GM12878 (cell line): ENCODE measurements at regions not wholly inside any gene's neighbourhood (a gene's known extent, or its start where the extent isn't known, plus 50 kb on each side); places are given as distances from the start of the nearest gene placed in this dataset.

Experiments used
- ATAC-seq: fragments of 200-7000 bp; cut with Tn5 transposase; 3 replicates; pipeline ENCODE4 v1.9.1; 2020; ENCODE audit warnings: mild to moderate bottlenecking, moderate library complexity
- BruUV-seq: library from RNA; stranded (reverse); fragments of 400-500 nt; replicated peaks from 2 replicates; lab custom pipeline; 2021; lab: Mats Ljungman, UMichigan
- CTCF ChIA-PET: fragments of 300-600 bp; sonication (Branson Sonifier 250); formaldehyde crosslinking; extraction: SDS; loops from one replicate; lab custom pipeline; 2021; ENCODE audit warnings: inconsistent platforms; lab: Yijun Ruan, JAX
- POLR2A ChIA-PET: fragments of 350-600 bp; formaldehyde crosslinking; extraction: SDS; loops from one replicate; lab custom pipeline; 2021; ENCODE audit warnings: inconsistent platforms; lab: Charles Lee
- RAD21 ChIA-PET: fragments of 300-600 bp; sonication (Branson Sonifier 250); formaldehyde crosslinking; loops from one replicate; lab custom pipeline; 2023; ENCODE audit warnings: antibody characterized with exemption; ENCODE audit not compliant: unreplicated experiment; lab: Charles Lee
- SMC1A ChIA-PET: fragments of 300-600 bp; sonication (Branson Sonifier 250); formaldehyde crosslinking; loops from one replicate; lab custom pipeline; 2023; ENCODE audit not compliant: unreplicated experiment, uncharacterized antibody; lab: Charles Lee
- DNase-seq: peaks from one replicate; pipeline ENCODE4 v3.0.0-alpha.2; 2011; ENCODE audit warnings: low read depth, low spot score
- FAIRE-seq: peaks from 3 replicates; lab custom pipeline; 2011; peaks lifted over from hg19 to GRCh38; lab: Jason Lieb, UNC
- H2AFZ ChIP-seq: 2 replicates; pipeline ENCODE4 v1.6.0; 2011; ENCODE audit warnings: low read depth, low read length, control low read depth; ENCODE audit not compliant: control insufficient read depth
- H3K27ac ChIP-seq: 2 replicates; pipeline ENCODE4 v1.5.1; 2011; ENCODE audit warnings: control low read depth; ENCODE audit not compliant: control insufficient read depth, insufficient read depth
- H3K27me3 ChIP-seq, 2 experiments: replicated peaks in 1 of 2; 2 replicates each; pipeline versions ENCODE4 v1.6.0 to v1.6.1; 2011; ENCODE audit warnings: low read length in 1 of 2; ENCODE audit not compliant: control insufficient read depth in 2 of 2, insufficient read depth in 2 of 2
- H3K36me3 ChIP-seq, 2 experiments: 2 replicates each; pipeline ENCODE4 v1.5.1; 2011; ENCODE audit warnings: low read length in 1 of 2; ENCODE audit not compliant: control insufficient read depth in 2 of 2, insufficient read depth in 2 of 2
- H3K4me1 ChIP-seq: 2 replicates; pipeline ENCODE4 v1.6.1; 2011; ENCODE audit warnings: mild to moderate bottlenecking, low read length, moderate library complexity, mixed read lengths; ENCODE audit not compliant: control insufficient read depth, insufficient read depth
- H3K4me2 ChIP-seq: 2 replicates; pipeline ENCODE4 v1.6.0; 2011; ENCODE audit warnings: control low read depth; ENCODE audit not compliant: control insufficient read depth, insufficient read depth
- H3K4me3 ChIP-seq: fragments of 200-600 bp; sonication (generic); 2 replicates; pipeline ENCODE4 v1.5.1; 2016
- H3K79me2 ChIP-seq: 2 replicates; pipeline ENCODE4 v1.6.0; 2011; ENCODE audit warnings: low read length; ENCODE audit not compliant: control insufficient read depth, insufficient read depth
- H3K9ac ChIP-seq: 2 replicates; pipeline ENCODE4 v1.8.0; 2011; ENCODE audit warnings: low read length, control low read depth, mixed read lengths; ENCODE audit not compliant: control insufficient read depth, insufficient read depth
- H3K9me3 ChIP-seq: replicated peaks from 3 replicates; pipeline ENCODE4 v1.5.1; 2011; ENCODE audit warnings: mild to moderate bottlenecking, low read length; ENCODE audit not compliant: control insufficient read depth, insufficient read depth
- H4K20me1 ChIP-seq: 2 replicates; pipeline ENCODE4 v1.6.0; 2011; ENCODE audit not compliant: control insufficient read depth, insufficient read depth
- BRCA1 ChIP-seq: IDR thresholded peaks from 2 replicates; pipeline ENCODE4 v1.6.1; 2011; ENCODE audit warnings: low read depth, low read length, improper control_type of control experiment
- CUX1 ChIP-seq: IDR thresholded peaks from 2 replicates; pipeline ENCODE4 v1.6.1; 2012; ENCODE audit warnings: improper control_type of control experiment, low read depth, low read length; ENCODE audit not compliant: insufficient replicate concordance
- EZH2 ChIP-seq: IDR thresholded peaks from 2 replicates; pipeline ENCODE4 v1.6.1; 2012; ENCODE audit warnings: low read depth, mild to moderate bottlenecking, control low read depth, inconsistent platforms, low read length, borderline replicate concordance; ENCODE audit not compliant: control insufficient read depth
- GABPA ChIP-seq: IDR thresholded peaks from 2 replicates; pipeline ENCODE4 v1.6.1; 2014; ENCODE audit warnings: antibody characterized with exemption, low read depth, mild to moderate bottlenecking, inconsistent platforms
- HCFC1 ChIP-seq: fragments of 150-350 bp; IDR thresholded peaks from 2 replicates; pipeline ENCODE4 v1.6.1; 2014; ENCODE audit warnings: low read length
- MEF2A ChIP-seq: IDR thresholded peaks from 2 replicates; pipeline ENCODE4 v1.6.1; 2011; ENCODE audit warnings: low read depth, mild to moderate bottlenecking, low read length, moderate library complexity; ENCODE audit not compliant: insufficient read depth
- NFYB ChIP-seq: IDR thresholded peaks from 2 replicates; pipeline ENCODE4 v1.6.1; 2011; ENCODE audit warnings: low read depth, mild to moderate bottlenecking, low read length, improper control_type of control experiment, moderate library complexity; ENCODE audit not compliant: insufficient read depth
- SKIL ChIP-seq: fragments of 450-650 bp; IDR thresholded peaks from 2 replicates; pipeline ENCODE4 v1.6.1; 2017; ENCODE audit warnings: mild to moderate bottlenecking, low read depth, inconsistent platforms; ENCODE audit not compliant: poor library complexity, severe bottlenecking
- TCF12 ChIP-seq: IDR thresholded peaks from 2 replicates; pipeline ENCODE4 v1.6.1; 2011; ENCODE audit warnings: low read depth, mild to moderate bottlenecking, low read length
- USF1 ChIP-seq: IDR thresholded peaks from 2 replicates; pipeline ENCODE4 v1.6.1; 2011; ENCODE audit warnings: borderline replicate concordance, low read depth, mild to moderate bottlenecking, moderate library complexity, mixed read lengths, low read length; ENCODE audit not compliant: insufficient read depth; ENCODE audit errors: extremely low read length
- WGBS: methylation state at CpG from one replicate; pipeline ENCODE4 v1.1.6; 2016; ENCODE audit warnings: low lambda C conversion rate; ENCODE audit not compliant: insufficient replicate concordance, insufficient coverage; ENCODE audit errors: missing lambda C conversion rate; 5-methylcytosine and 5-hydroxymethylcytosine counted together
- in situ Hi-C: fragments of 300-500 bp; cut with MboI; formaldehyde crosslinking; loops from 9 replicates; pipeline ENCODE4 v1.14.3; 2018; ENCODE audit warnings: mixed read lengths
- intact Hi-C: fragments of 100-400 bp; cut with micrococcal nuclease; formaldehyde crosslinking; loops from one replicate; pipeline ENCODE4 v1.14.2; 2022; ENCODE audit not compliant: unreplicated experiment

- TF ChIP-seq USF1, result no peak
- no peak for TF ChIP-seq HCFC1
- TF ChIP-seq BRCA1, result no peak
Observed at GRCh38 chr22:26892166-26893041, 235.0 kb downstream of the MIAT start (continued).

GRCh38 chr22:26893173-26894110, 236.1 kb downstream of the MIAT start:
- TF ChIP-seq NFYB (no peak), EZH2 (no peak), GABPA (no peak), CUX1 (no peak), SKIL (no peak), MEF2A (no peak), TCF12 (no peak)
- Histone ChIP-seq H3K9ac (no peak overlapping the region), H4K20me1 (no peaks in the 10 kb centered on the region), H3K27me3 (peaks cover 0 to 9% of the 10 kb centered on the region in 2 experiments; a peak in 2 of 4 replicates), H3K4me2 (no peak overlapping the region), H2AFZ (no peak overlapping the region), H3K9me3 (no peaks in the 10 kb centered on the region), H3K36me3 (no peaks in the 10 kb centered on the region), H3K4me1 (no peaks in the 10 kb centered on the region), H3K79me2 (no peaks in the 10 kb centered on the region), H3K4me3 (no peak overlapping the region), H3K27ac (no peak overlapping the region)
- WGBS, result 31% methylated on average over 18 of the region's 18 CpGs
- intact Hi-C loops (no loop called here), in situ Hi-C loops (no loop called here)
- DNase-seq (no peak), ATAC-seq (no peak), FAIRE-seq (no peak)
- ChIA-PET RAD21 (no interaction called here), CTCF (no interaction called here), SMC1A (no interaction called here), POLR2A (no interaction called here)
- no TSS peak for BruUV-seq
